Vagina (tissue), 2 donors: ENCODE measurements at regions not wholly inside any gene's neighbourhood (a gene's known extent, or its start where the extent isn't known, plus 50 kb on each side); places are given as distances from the start of the nearest gene placed in this dataset.

Experiments used
- POLR2A ChIP-seq, 2 donors: fragments of 450-650 bp; IDR thresholded peaks; one replicate each; pipeline ENCODE4 v1.6.1; 2017; ENCODE audit warnings: antibody characterized with exemption in 2 of 2, mild to moderate bottlenecking in 2 of 2, moderate library complexity in 2 of 2
- POLR2AphosphoS5 ChIP-seq, 2 donors: sonication (generic); formaldehyde crosslinking; IDR thresholded peaks; one replicate each; pipeline ENCODE4 v1.9.0; 2017; ENCODE audit warnings: antibody characterized with exemption in 2 of 2, mild to moderate bottlenecking in 2 of 2, low read depth in 1 of 2; ENCODE audit not compliant: insufficient read depth in 1 of 2
- TF ChIP-seq, protein P1 (sequence below), 3 experiments: fragments of 450-650 bp in 2 of 3; fragments of 200-600 bp in 1 of 3; sonication (generic) in 1 of 3; IDR thresholded peaks; one replicate each; pipeline ENCODE4 v1.5.1; 2017 to 2019; ENCODE audit warnings: antibody characterized with exemption in 3 of 3, mild to moderate bottlenecking in 2 of 3, moderate library complexity in 2 of 3

DNA sequence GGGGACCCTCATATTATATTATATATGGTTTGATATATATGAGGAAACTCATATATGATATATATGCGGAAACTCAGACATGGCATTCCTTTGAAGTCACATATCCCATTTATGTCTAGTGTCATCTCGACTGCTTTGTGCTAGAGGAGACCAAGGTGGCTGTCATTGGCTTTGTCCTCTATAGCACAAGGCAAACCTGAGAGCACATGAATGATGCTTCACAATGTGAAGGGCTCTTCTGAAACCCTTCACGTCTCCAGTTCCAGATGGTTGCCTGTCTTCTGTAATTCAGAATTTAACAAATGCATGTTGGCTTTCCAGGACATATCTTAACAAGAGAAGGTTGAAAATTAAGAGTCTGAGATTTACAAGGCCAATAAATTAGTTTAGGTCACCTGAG lies 303.6 kb downstream of the BARHL2 start:
- TF ChIP-seq, protein P1, sequence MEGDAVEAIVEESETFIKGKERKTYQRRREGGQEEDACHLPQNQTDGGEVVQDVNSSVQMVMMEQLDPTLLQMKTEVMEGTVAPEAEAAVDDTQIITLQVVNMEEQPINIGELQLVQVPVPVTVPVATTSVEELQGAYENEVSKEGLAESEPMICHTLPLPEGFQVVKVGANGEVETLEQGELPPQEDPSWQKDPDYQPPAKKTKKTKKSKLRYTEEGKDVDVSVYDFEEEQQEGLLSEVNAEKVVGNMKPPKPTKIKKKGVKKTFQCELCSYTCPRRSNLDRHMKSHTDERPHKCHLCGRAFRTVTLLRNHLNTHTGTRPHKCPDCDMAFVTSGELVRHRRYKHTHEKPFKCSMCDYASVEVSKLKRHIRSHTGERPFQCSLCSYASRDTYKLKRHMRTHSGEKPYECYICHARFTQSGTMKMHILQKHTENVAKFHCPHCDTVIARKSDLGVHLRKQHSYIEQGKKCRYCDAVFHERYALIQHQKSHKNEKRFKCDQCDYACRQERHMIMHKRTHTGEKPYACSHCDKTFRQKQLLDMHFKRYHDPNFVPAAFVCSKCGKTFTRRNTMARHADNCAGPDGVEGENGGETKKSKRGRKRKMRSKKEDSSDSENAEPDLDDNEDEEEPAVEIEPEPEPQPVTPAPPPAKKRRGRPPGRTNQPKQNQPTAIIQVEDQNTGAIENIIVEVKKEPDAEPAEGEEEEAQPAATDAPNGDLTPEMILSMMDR (IDR thresholded peaks at IDR 0.05) = no peak
- no peak for TF ChIP-seq POLR2A (IDR thresholded peaks at IDR 0.05)
- no peak for TF ChIP-seq POLR2AphosphoS5 (IDR thresholded peaks at IDR 0.05; ENCODE audit: insufficient read depth in 1 of 2, low read depth in 1 of 2)
